A549 (cell line): ENCODE measurements at regions not wholly inside any gene's neighbourhood (a gene's known extent, or its start where the extent isn't known, plus 50 kb on each side); places are given as distances from the start of the nearest gene placed in this dataset.
"Not testable (repeated sequence)": the region's sequence is repeated elsewhere in the genome, so short reads cannot be mapped to it uniquely, and the experiment has no call there.

Experiments
- CTCF ChIP-seq: fragments of >200 bp; sonication (Bioruptor Twin); formaldehyde crosslinking; IDR thresholded peaks from 3 replicates; pipeline ENCODE4 v1.5.1; 2016
- POLR2A ChIP-seq: IDR thresholded peaks from 2 replicates; pipeline ENCODE4 v1.6.1; 2012; ENCODE audit warnings: mild to moderate bottlenecking, low read length
- POLR2AphosphoS2 ChIP-seq: conservative IDR thresholded peaks from 2 replicates; pipeline ENCODE4 v1.6.1; 2012; ENCODE audit warnings: low read length, improper control_type of control experiment, inconsistent platforms
- ZNF302 ChIP-seq: fragments of 250-450 bp; sonication (Bioruptor Pico); IDR thresholded peaks from 2 replicates; pipeline ENCODE4 v1.9.0; 2021; ENCODE audit warnings: inconsistent platforms, mild to moderate bottlenecking, moderate library complexity

- not testable (repeated sequence) for TF ChIP-seq CTCF, POLR2AphosphoS2, ZNF302, POLR2A
These were observed 622.6 kb downstream of the IPMK start for GRCh38 chr10:57645108-57645507.
